CD14-positive monocyte (primary cell): ENCODE measurements at regions not wholly inside any gene's neighbourhood (a gene's known extent, or its start where the extent isn't known, plus 50 kb on each side); places are given as distances from the start of the nearest gene placed in this dataset.

Experiments used
- DNase-seq, 3 donors: peaks; one replicate each; pipeline ENCODE4 v3.0.0-alpha.2; 2011 to 2022
- H2AFZ ChIP-seq: 2 replicates; pipeline ENCODE4 v1.6.0; 2012; ENCODE audit warnings: mild to moderate bottlenecking, low read depth, low read length, inconsistent platforms; ENCODE audit not compliant: insufficient read depth, poor library complexity, severe bottlenecking
- H3K27ac ChIP-seq, 2 donors: 1 replicate in 1 of 2; 2 replicates in 1 of 2; pipeline ENCODE4 v1.5.1; 2012 to 2013; ENCODE audit warnings: low read length in 2 of 2, control low read depth in 1 of 2, inconsistent platforms in 1 of 2, low read depth in 1 of 2, mild to moderate bottlenecking in 1 of 2
- H3K27me3 ChIP-seq, 2 donors: one replicate each; pipeline versions ENCODE4 v1.6.0 to v1.6.1; 2011 to 2013; ENCODE audit warnings: low read length in 2 of 2; ENCODE audit not compliant: control insufficient read depth in 2 of 2, insufficient read depth in 2 of 2
- H3K36me3 ChIP-seq, 2 donors: replicated peaks in 1 of 2; 1 replicate in 1 of 2; 2 replicates in 1 of 2; pipeline versions ENCODE4 v1.5.1 to v1.6.1; 2012 to 2013; ENCODE audit warnings: low read length in 2 of 2, control low read depth in 1 of 2, inconsistent platforms in 1 of 2, mild to moderate bottlenecking in 1 of 2; ENCODE audit not compliant: insufficient read depth in 2 of 2, control insufficient read depth in 1 of 2
- H3K4me1 ChIP-seq, 2 donors: 1 replicate in 1 of 2; 2 replicates in 1 of 2; pipeline versions ENCODE4 v1.5.1 to v1.6.1; 2012 to 2013; ENCODE audit warnings: low read length in 2 of 2, control low read depth in 1 of 2, inconsistent platforms in 1 of 2, mild to moderate bottlenecking in 1 of 2, moderate library complexity in 1 of 2; ENCODE audit not compliant: insufficient read depth in 2 of 2, control insufficient read depth in 1 of 2
- H3K4me2 ChIP-seq: replicated peaks from 2 replicates; pipeline ENCODE3; 2012; ENCODE audit warnings: low read length, moderate library complexity, mild to moderate bottlenecking; ENCODE audit not compliant: poor library complexity, severe bottlenecking; ENCODE audit errors: extremely low read depth
- H3K4me3 ChIP-seq, 3 experiments: fragments of 200-600 bp in 1 of 3; sonication (generic) in 1 of 3; replicated peaks in 1 of 3; 1 replicate in 2 of 3; 2 replicates in 1 of 3; pipeline ENCODE4 v1.5.1; 2011 to 2013; ENCODE audit warnings: low read length in 3 of 3, mild to moderate bottlenecking in 3 of 3, control low read depth in 2 of 3, low read depth in 2 of 3, inconsistent platforms in 1 of 3, moderate library complexity in 1 of 3
- H3K79me2 ChIP-seq: 2 replicates; pipeline ENCODE4 v1.6.0; 2012; ENCODE audit warnings: mild to moderate bottlenecking, control low read depth, inconsistent platforms, low read length, moderate library complexity; ENCODE audit not compliant: insufficient read depth
- H3K9ac ChIP-seq: 2 replicates; pipeline ENCODE4 v1.6.0; 2017; ENCODE audit warnings: low read length, mild to moderate bottlenecking; ENCODE audit not compliant: insufficient read depth, poor library complexity, severe bottlenecking
- H3K9me3 ChIP-seq, 2 donors: replicated peaks in 1 of 2; 1 replicate in 1 of 2; 2 replicates in 1 of 2; pipeline versions ENCODE4 v1.5.1 to v1.6.1; 2012 to 2013; ENCODE audit warnings: low read length in 2 of 2, control low read depth in 1 of 2; ENCODE audit not compliant: control insufficient read depth in 1 of 2, insufficient read depth in 1 of 2
- H4K20me1 ChIP-seq: 2 replicates; pipeline ENCODE4 v1.6.0; 2012; ENCODE audit warnings: mild to moderate bottlenecking, low read length, control low read depth, moderate library complexity; ENCODE audit not compliant: insufficient read depth
- H3K27ac Mint-ChIP-seq, 7 donors: one replicate each; pipeline ENCODE4 v1.8.0; 2020; ENCODE audit warnings: mild to moderate bottlenecking in 7 of 7, mixed read lengths in 7 of 7, moderate library complexity in 6 of 7, inconsistent platforms in 2 of 7
- H3K27me3 Mint-ChIP-seq, 3 donors: one replicate each; pipeline ENCODE4 v1.8.0; 2021 to 2022; ENCODE audit warnings: low read depth in 3 of 3, mild to moderate bottlenecking in 3 of 3, mixed read lengths in 3 of 3, moderate library complexity in 3 of 3, inconsistent platforms in 1 of 3
- H3K36me3 Mint-ChIP-seq, 2 donors: one replicate each; pipeline ENCODE4 v1.8.0; 2020; ENCODE audit warnings: mixed read lengths in 2 of 2, inconsistent platforms in 1 of 2, mild to moderate bottlenecking in 1 of 2
- H3K4me1 Mint-ChIP-seq: one replicate; pipeline ENCODE4 v1.8.0; 2020; ENCODE audit warnings: mild to moderate bottlenecking, mixed read lengths
- H3K4me3 Mint-ChIP-seq, 2 donors: one replicate each; pipeline ENCODE4 v1.8.0; 2020; ENCODE audit warnings: mild to moderate bottlenecking in 2 of 2, mixed read lengths in 2 of 2, moderate library complexity in 1 of 2
- H3K9me3 Mint-ChIP-seq, 7 donors: one replicate each; pipeline ENCODE4 v1.8.0; 2020 to 2022; ENCODE audit warnings: mixed read lengths in 7 of 7, mild to moderate bottlenecking in 6 of 7, moderate library complexity in 6 of 7, inconsistent platforms in 2 of 7
- CTCF ChIP-seq: fragments of 200-600 bp; IDR thresholded peaks from one replicate; pipeline ENCODE4 v1.8.0; 2022; ENCODE audit warnings: antibody characterized with exemption, mild to moderate bottlenecking
- WGBS: methylation state at CpG from one replicate; pipeline ENCODE4 v1.1.5; 2013; ENCODE audit warnings: missing lambda C conversion rate; ENCODE audit not compliant: insufficient coverage; 5-methylcytosine and 5-hydroxymethylcytosine counted together
- intact Hi-C, 2 donors: fragments of 100-400 bp; cut with micrococcal nuclease; formaldehyde crosslinking; loops; one replicate each; pipeline versions ENCODE4 v1.15.0 to v1.15.1; 2023

GRCh38 chr6:76684875-76685274 is 612.4 kb upstream of the IMPG1 start:
- Histone ChIP-seq H3K27me3 (no peaks in the 10 kb centered on the region), H2AFZ (no peak overlapping the region), H3K9me3 (peaks cover 0 to 3% of the 10 kb centered on the region in 2 donors), H3K27ac (no peak overlapping the region), H3K4me3 (no peak overlapping the region), H4K20me1 (no peaks in the 10 kb centered on the region), H3K4me2 (no peak overlapping the region), H3K79me2 (no peaks in the 10 kb centered on the region), H3K9ac (no peak overlapping the region), H3K36me3 (no peaks in the 10 kb centered on the region), H3K4me1 (no peaks in the 10 kb centered on the region)
- Mint-ChIP-seq H3K27ac (no peak overlapping the region), H3K27me3 (no peaks in the 10 kb centered on the region), H3K4me1 (no peaks in the 10 kb centered on the region), H3K4me3 (no peak overlapping the region), H3K9me3 (peaks cover 0 to 7% (median 4%) of the 10 kb centered on the region in 7 donors), H3K36me3 (no peaks in the 10 kb centered on the region)
- WGBS, result no CpG with 5 or more reads among the region's 5 CpGs
- intact Hi-C loops, result no loop called here
- no peak for TF ChIP-seq CTCF
- DNase-seq, result no peak

- H3K9ac ChIP-seq, result no peak overlapping the region
- no peak overlapping the region for H3K4me3 Mint-ChIP-seq
- intact Hi-C loops, result no loop called here
Observed at GRCh38 chr6:76683985-76684384, 611.5 kb upstream of the IMPG1 start.

More at GRCh38 chr6:76683985-76684384, 611.5 kb upstream of the IMPG1 start:
- Histone ChIP-seq H3K27ac (no peak overlapping the region), H3K4me1 (no peaks in the 10 kb centered on the region), H3K9me3 (no peaks in the 10 kb centered on the region), H4K20me1 (no peaks in the 10 kb centered on the region), H3K4me2 (no peak overlapping the region), H2AFZ (no peak overlapping the region), H3K79me2 (no peaks in the 10 kb centered on the region), H3K27me3 (no peaks in the 10 kb centered on the region), H3K4me3 (no peak overlapping the region), H3K36me3 (no peaks in the 10 kb centered on the region)
- Mint-ChIP-seq H3K27me3 (no peaks in the 10 kb centered on the region), H3K4me1 (no peaks in the 10 kb centered on the region), H3K36me3 (no peaks in the 10 kb centered on the region), H3K27ac (no peak overlapping the region), H3K9me3 (peaks cover 0 to 7% (median 3%) of the 10 kb centered on the region in 7 donors)
- no peak for TF ChIP-seq CTCF
- 75% methylated on average over 2 of the region's 2 CpGs for WGBS
- no peak for DNase-seq
